ENCODE measurements at regions not wholly inside any gene's neighbourhood (a gene's known extent, or its start where the extent isn't known, plus 50 kb on each side); places are given as distances from the start of the nearest gene placed in this dataset.

DNA sequence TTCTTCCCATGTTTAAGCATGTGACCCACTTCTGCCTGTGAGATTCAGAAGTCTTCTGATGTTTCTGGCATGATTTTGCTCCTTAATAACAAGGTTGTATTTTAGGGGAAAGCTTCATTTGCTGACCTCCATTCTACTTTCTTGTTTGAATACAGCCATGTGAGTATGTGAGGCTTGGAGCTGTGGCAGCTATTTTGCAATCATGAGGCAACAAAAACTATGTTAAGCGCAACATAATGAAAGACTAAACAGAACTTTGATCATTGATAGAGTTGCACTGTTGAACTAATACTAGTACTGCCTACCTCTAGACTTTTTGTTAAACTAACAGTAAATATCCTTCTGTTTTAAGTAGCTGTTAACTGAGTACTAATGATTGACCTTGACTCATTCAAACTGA is 203.8 kb upstream of the FAM3C start:
- TF ChIP-seq, protein P1, sequence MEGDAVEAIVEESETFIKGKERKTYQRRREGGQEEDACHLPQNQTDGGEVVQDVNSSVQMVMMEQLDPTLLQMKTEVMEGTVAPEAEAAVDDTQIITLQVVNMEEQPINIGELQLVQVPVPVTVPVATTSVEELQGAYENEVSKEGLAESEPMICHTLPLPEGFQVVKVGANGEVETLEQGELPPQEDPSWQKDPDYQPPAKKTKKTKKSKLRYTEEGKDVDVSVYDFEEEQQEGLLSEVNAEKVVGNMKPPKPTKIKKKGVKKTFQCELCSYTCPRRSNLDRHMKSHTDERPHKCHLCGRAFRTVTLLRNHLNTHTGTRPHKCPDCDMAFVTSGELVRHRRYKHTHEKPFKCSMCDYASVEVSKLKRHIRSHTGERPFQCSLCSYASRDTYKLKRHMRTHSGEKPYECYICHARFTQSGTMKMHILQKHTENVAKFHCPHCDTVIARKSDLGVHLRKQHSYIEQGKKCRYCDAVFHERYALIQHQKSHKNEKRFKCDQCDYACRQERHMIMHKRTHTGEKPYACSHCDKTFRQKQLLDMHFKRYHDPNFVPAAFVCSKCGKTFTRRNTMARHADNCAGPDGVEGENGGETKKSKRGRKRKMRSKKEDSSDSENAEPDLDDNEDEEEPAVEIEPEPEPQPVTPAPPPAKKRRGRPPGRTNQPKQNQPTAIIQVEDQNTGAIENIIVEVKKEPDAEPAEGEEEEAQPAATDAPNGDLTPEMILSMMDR (IDR thresholded peaks at IDR 0.05): no peak
- TF ChIP-seq POLR2A (IDR thresholded peaks at IDR 0.05): no peak

All from esophagus squamous epithelium (tissue), 4 donors.